Upper lobe of right lung (tissue), 1 donor: ENCODE measurements at regions not wholly inside any gene's neighbourhood (a gene's known extent, or its start where the extent isn't known, plus 50 kb on each side); places are given as distances from the start of the nearest gene placed in this dataset.

ENCODE experiments used
- ATAC-seq: fragments of 200-7000 bp; cut with Tn5 transposase; one replicate; pipeline ENCODE4 v1.9.1; 2020; ENCODE audit warnings: mild to moderate bottlenecking, moderate library complexity
- DNase-seq: peaks from one replicate; pipeline ENCODE4 v3.0.0-alpha.2; 2020
- H3K27ac ChIP-seq: fragments of 200-600 bp; one replicate; pipeline ENCODE4 v1.8.0; 2022
- H3K27me3 ChIP-seq: fragments of 200-600 bp; one replicate; pipeline ENCODE4 v1.8.0; 2022; ENCODE audit warnings: mild to moderate bottlenecking
- H3K36me3 ChIP-seq: fragments of 200-600 bp; one replicate; pipeline ENCODE4 v1.8.0; 2022
- H3K4me1 ChIP-seq: fragments of 200-600 bp; one replicate; pipeline ENCODE4 v1.8.0; 2022
- H3K4me3 ChIP-seq: fragments of 200-600 bp; one replicate; pipeline ENCODE4 v1.8.0; 2022; ENCODE audit warnings: mild to moderate bottlenecking
- H3K9me3 ChIP-seq: fragments of 200-600 bp; one replicate; pipeline ENCODE4 v1.8.0; 2022
- intact Hi-C: fragments of 100-400 bp; cut with DNase I; formaldehyde crosslinking; loops from one replicate; pipeline ENCODE4 v1.11.0; 2022
- TF ChIP-seq, protein P1 (sequence below): fragments of 200-600 bp; IDR thresholded peaks from one replicate; pipeline ENCODE4 v1.8.0; 2022; ENCODE audit warnings: antibody characterized with exemption
- donor health status: DM: no; HTN: yes; CAD: no; lungs with severe emphysema.

DNA sequence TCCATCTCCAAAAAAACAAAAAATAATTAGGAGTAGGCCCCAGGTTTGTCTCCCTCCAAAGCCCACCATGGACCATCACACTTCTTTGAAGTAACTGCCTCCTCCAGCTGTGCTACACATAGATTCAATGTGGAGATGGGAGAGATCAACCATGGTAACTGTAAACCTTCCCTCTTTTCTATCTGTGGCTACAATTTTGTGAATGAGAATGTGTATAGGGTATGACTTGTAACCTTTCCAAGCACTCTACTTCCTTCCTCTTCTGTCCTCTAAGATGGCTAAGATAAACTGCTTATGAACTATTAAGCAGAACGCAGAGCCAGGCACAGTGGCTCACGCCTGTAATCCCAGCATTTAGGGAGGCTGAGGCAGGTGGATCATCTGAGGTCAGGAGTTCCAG lies 55.5 kb upstream of the ATP11B start:
- ATAC-seq: no peak
- TF ChIP-seq, protein P1, sequence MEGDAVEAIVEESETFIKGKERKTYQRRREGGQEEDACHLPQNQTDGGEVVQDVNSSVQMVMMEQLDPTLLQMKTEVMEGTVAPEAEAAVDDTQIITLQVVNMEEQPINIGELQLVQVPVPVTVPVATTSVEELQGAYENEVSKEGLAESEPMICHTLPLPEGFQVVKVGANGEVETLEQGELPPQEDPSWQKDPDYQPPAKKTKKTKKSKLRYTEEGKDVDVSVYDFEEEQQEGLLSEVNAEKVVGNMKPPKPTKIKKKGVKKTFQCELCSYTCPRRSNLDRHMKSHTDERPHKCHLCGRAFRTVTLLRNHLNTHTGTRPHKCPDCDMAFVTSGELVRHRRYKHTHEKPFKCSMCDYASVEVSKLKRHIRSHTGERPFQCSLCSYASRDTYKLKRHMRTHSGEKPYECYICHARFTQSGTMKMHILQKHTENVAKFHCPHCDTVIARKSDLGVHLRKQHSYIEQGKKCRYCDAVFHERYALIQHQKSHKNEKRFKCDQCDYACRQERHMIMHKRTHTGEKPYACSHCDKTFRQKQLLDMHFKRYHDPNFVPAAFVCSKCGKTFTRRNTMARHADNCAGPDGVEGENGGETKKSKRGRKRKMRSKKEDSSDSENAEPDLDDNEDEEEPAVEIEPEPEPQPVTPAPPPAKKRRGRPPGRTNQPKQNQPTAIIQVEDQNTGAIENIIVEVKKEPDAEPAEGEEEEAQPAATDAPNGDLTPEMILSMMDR: no peak
- H3K27ac ChIP-seq: no peak overlapping the region
- no peaks in the 10 kb centered on the region for H3K27me3 ChIP-seq
- H3K4me1 ChIP-seq: no peaks in the 10 kb centered on the region
- intact Hi-C loops: no loop called here
- no peak for DNase-seq
- no peaks in the 10 kb centered on the region for H3K9me3 ChIP-seq
- no peaks in the 10 kb centered on the region for H3K36me3 ChIP-seq
- H3K4me3 ChIP-seq: no peak overlapping the region

GRCh38 chr3:182738583-182739411 lies 54.5 kb upstream of the ATP11B start:
- TF ChIP-seq, protein P1: no peak
- no peak for DNase-seq
- ATAC-seq: peak; percentile 76

DNA sequence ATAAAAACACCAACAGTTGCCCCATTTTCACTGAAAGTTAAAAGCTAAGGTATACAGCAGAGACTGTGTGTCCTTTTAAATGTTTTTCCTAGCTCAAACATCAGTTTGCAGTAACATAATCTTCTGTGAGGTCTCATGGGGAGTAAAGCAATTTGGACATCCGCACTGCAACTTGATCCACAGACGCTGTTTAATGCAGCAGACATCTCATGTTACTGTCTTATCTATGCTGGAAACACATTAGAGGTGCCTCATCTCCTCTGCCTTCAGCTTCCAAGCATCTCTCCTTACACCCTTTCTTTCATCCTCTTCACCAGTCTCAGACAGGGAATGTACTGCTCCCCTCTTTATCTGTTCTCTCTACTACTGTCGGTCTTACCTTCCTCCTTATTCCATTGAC lies 53.7 kb upstream of the ATP11B start:
- Histone ChIP-seq H3K27ac (no peak overlapping the region), H3K9me3 (no peaks in the 10 kb centered on the region), H3K4me1 (no peaks in the 10 kb centered on the region), H3K36me3 (no peaks in the 10 kb centered on the region), H3K27me3 (no peaks in the 10 kb centered on the region), H3K4me3 (no peak overlapping the region)
- TF ChIP-seq, protein P1: no peak
- intact Hi-C loops: no loop called here
- DNase-seq (no peak), ATAC-seq (no peak)

More at GRCh38 chr3:182738583-182739411, 54.5 kb upstream of the ATP11B start:
- no peaks in the 10 kb centered on the region for H3K9me3 ChIP-seq
- H3K27me3 ChIP-seq: no peaks in the 10 kb centered on the region
- H3K4me1 ChIP-seq: no peaks in the 10 kb centered on the region
- no peak overlapping the region for H3K4me3 ChIP-seq
- intact Hi-C loops: no loop called here
- no peaks in the 10 kb centered on the region for H3K36me3 ChIP-seq
- H3K27ac ChIP-seq: no peak overlapping the region

DNA sequence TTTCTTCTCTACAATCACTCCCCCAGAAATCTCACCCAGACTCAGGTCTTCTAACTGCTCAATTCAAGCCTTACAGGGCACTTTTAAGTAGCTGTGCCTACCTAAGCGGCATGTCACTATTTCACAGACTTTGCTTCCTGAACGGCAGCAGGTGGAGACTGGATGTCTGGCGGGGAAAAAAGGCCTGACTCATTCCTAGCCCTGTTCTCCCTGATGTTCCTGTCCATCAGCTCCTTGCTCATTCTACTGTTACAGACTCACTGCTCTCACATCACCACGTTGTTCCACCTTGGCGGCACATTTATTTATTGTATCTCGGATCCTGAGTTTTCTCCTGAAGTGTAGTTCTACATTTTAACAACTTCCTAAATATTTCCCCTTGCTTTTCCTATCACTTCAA lies 52.6 kb upstream of the ATP11B start:
- DNase-seq (no peak), ATAC-seq (peak; percentile 24)
- Histone ChIP-seq H3K27me3 (no peaks in the 10 kb centered on the region), H3K9me3 (no peaks in the 10 kb centered on the region), H3K27ac (no peak overlapping the region), H3K36me3 (no peaks in the 10 kb centered on the region), H3K4me1 (no peaks in the 10 kb centered on the region), H3K4me3 (no peak overlapping the region)
- TF ChIP-seq, protein P1: no peak
- intact Hi-C loops: no loop called here

DNA sequence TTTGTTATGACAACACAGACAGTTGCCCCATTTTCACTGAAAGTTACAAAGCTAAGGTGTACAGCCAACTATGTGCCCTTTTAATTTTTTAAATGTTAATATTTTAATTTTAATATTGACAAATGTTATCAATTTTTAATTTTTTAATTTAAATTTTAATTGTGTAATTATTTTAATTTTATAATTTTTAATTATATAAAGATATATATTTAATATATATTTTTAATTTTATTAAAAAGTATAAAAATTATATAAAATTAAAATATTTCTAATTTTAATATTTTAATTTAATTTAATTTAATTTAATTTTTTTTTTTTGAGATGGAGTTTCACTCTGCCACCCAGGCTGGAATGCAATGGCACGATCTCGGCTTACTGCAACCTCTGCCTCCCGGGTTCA lies 52.1 kb upstream of the ATP11B start:
- H3K36me3 ChIP-seq: no peaks in the 10 kb centered on the region
- H3K27ac ChIP-seq: no peak overlapping the region
- DNase-seq (no peak), ATAC-seq (no peak)
- H3K9me3 ChIP-seq: no peaks in the 10 kb centered on the region
- H3K4me3 ChIP-seq: no peak overlapping the region
- TF ChIP-seq, protein P1: no peak
- H3K27me3 ChIP-seq: no peaks in the 10 kb centered on the region
- intact Hi-C loops: no loop called here
- no peaks in the 10 kb centered on the region for H3K4me1 ChIP-seq
